Osteoblast (primary cell): ENCODE measurements at regions not wholly inside any gene's neighbourhood (a gene's known extent, or its start where the extent isn't known, plus 50 kb on each side); places are given as distances from the start of the nearest gene placed in this dataset.

Experiments
- DNase-seq: peaks from one replicate; pipeline ENCODE4 v3.0.0; 2011; ENCODE audit warnings: low spot score, mixed read lengths; ENCODE audit not compliant: insufficient read length; ENCODE audit errors: missing footprints
- H2AFZ ChIP-seq: 2 replicates; pipeline ENCODE4 v1.6.0; 2011; ENCODE audit warnings: mild to moderate bottlenecking, low read length
- H3K27ac ChIP-seq: 2 replicates; pipeline ENCODE4 v1.5.1; 2011; ENCODE audit warnings: mild to moderate bottlenecking, low read depth, low read length, moderate library complexity
- H3K27me3 ChIP-seq: 2 replicates; pipeline ENCODE4 v1.6.0; 2012; ENCODE audit warnings: mild to moderate bottlenecking, control low read depth, inconsistent platforms, low read length, moderate library complexity; ENCODE audit not compliant: insufficient read depth
- H3K36me3 ChIP-seq: 2 replicates; pipeline ENCODE4 v1.5.1; 2011; ENCODE audit warnings: mild to moderate bottlenecking, low read length, control low read depth, moderate library complexity; ENCODE audit not compliant: insufficient read depth
- H3K4me1 ChIP-seq: 2 replicates; pipeline ENCODE4 v1.5.1; 2011; ENCODE audit warnings: mild to moderate bottlenecking, low read length, control low read depth, moderate library complexity; ENCODE audit not compliant: insufficient read depth
- H3K4me2 ChIP-seq: 2 replicates; pipeline ENCODE4 v1.6.0; 2011; ENCODE audit warnings: mild to moderate bottlenecking, low read length; ENCODE audit not compliant: insufficient read depth
- H3K4me3 ChIP-seq: fragments of 200-600 bp; sonication (generic); 3 replicates; pipeline ENCODE4 v1.5.1; 2012; ENCODE audit warnings: mild to moderate bottlenecking, low read length, inconsistent platforms; ENCODE audit not compliant: insufficient read depth
- H3K79me2 ChIP-seq: 2 replicates; pipeline ENCODE4 v1.6.0; 2012; ENCODE audit warnings: mild to moderate bottlenecking, low read length, control low read depth, inconsistent platforms; ENCODE audit not compliant: insufficient read depth
- H3K9me3 ChIP-seq: 2 replicates; pipeline ENCODE4 v1.5.1; 2011; ENCODE audit warnings: low read depth, low read length, control low read depth
- H4K20me1 ChIP-seq: 2 replicates; pipeline ENCODE4 v1.6.0; 2012; ENCODE audit warnings: mild to moderate bottlenecking, low read length, control low read depth; ENCODE audit not compliant: insufficient read depth
- TF ChIP-seq, protein P1 (sequence below): IDR thresholded peaks from 2 replicates; pipeline ENCODE4 v1.5.1; 2011; ENCODE audit warnings: mild to moderate bottlenecking, low read depth, low read length, moderate library complexity; ENCODE audit errors: extremely low read depth

GRCh38 chr15:61784734-61785133 is 275.5 kb downstream of the VPS13C start:
- no peak overlapping the region for H3K4me3 ChIP-seq
- H3K27me3 ChIP-seq = no peaks in the 10 kb centered on the region
- no peak overlapping the region for H3K27ac ChIP-seq
- no peaks in the 10 kb centered on the region for H3K79me2 ChIP-seq
- H3K36me3 ChIP-seq = no peaks in the 10 kb centered on the region
- no peaks in the 10 kb centered on the region for H3K4me1 ChIP-seq
- H3K4me2 ChIP-seq = no peak overlapping the region
- no peaks in the 10 kb centered on the region for H3K9me3 ChIP-seq
- H2AFZ ChIP-seq = no peak overlapping the region
- DNase-seq = no peak
- no peaks in the 10 kb centered on the region for H4K20me1 ChIP-seq
- TF ChIP-seq, protein P1, sequence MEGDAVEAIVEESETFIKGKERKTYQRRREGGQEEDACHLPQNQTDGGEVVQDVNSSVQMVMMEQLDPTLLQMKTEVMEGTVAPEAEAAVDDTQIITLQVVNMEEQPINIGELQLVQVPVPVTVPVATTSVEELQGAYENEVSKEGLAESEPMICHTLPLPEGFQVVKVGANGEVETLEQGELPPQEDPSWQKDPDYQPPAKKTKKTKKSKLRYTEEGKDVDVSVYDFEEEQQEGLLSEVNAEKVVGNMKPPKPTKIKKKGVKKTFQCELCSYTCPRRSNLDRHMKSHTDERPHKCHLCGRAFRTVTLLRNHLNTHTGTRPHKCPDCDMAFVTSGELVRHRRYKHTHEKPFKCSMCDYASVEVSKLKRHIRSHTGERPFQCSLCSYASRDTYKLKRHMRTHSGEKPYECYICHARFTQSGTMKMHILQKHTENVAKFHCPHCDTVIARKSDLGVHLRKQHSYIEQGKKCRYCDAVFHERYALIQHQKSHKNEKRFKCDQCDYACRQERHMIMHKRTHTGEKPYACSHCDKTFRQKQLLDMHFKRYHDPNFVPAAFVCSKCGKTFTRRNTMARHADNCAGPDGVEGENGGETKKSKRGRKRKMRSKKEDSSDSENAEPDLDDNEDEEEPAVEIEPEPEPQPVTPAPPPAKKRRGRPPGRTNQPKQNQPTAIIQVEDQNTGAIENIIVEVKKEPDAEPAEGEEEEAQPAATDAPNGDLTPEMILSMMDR = no peak

DNA sequence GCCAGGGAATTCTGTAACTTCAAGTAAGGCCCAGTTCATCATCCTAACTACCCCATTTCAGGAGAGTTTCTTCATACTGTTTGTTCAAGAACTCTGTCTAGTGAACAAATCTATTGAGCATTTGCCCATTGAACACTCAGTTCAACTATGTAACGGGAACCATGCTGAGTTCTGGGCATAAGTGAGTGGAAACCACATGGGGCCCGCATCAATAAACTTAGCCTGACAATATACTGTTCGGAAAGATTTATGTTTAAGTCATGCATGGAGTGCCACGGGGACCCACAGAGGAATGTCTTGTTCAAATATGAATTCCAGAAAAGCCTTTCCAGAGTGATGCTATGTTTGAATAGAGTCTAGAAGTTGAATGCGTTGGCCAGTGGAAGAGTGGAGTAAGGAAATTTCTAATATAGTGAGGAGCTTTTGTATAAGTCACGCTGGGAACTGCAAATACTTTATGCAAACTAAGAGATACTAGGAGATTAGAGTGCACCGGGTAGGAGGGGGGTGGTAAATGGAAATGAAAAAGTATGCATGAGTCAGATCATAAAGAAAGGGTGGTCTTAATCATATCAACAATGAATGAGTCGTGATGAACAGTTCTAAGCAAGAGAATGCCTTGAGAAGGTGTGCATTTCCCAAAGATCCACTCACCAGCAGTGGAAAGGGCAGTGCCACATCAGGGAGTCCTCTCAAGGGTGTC is 279.8 kb downstream of the VPS13C start:
- no peak overlapping the region for H3K4me3 ChIP-seq
- H3K36me3 ChIP-seq = no peaks in the 10 kb centered on the region
- no peak overlapping the region for H3K27ac ChIP-seq
- no peak overlapping the region for H2AFZ ChIP-seq
- H4K20me1 ChIP-seq = no peaks in the 10 kb centered on the region
- H3K4me2 ChIP-seq = no peak overlapping the region
- TF ChIP-seq, protein P1 = no peak
- H3K79me2 ChIP-seq = no peaks in the 10 kb centered on the region
- no peaks in the 10 kb centered on the region for H3K4me1 ChIP-seq
- no peaks in the 10 kb centered on the region for H3K9me3 ChIP-seq
- no peak for DNase-seq
- peaks cover 3% of the 10 kb centered on the region for H3K27me3 ChIP-seq

- Histone ChIP-seq H3K27me3 (peaks cover 3% of the 10 kb centered on the region), H3K4me2 (no peak overlapping the region), H3K36me3 (no peaks in the 10 kb centered on the region), H3K4me1 (no peaks in the 10 kb centered on the region), H3K27ac (no peak overlapping the region), H3K9me3 (no peaks in the 10 kb centered on the region), H3K79me2 (no peaks in the 10 kb centered on the region), H2AFZ (no peak overlapping the region), H3K4me3 (no peak overlapping the region), H4K20me1 (no peaks in the 10 kb centered on the region)
- no peak for DNase-seq
- TF ChIP-seq, protein P1 = no peak
These were observed 282.6 kb downstream of the VPS13C start for GRCh38 chr15:61777689-61778088.

DNA sequence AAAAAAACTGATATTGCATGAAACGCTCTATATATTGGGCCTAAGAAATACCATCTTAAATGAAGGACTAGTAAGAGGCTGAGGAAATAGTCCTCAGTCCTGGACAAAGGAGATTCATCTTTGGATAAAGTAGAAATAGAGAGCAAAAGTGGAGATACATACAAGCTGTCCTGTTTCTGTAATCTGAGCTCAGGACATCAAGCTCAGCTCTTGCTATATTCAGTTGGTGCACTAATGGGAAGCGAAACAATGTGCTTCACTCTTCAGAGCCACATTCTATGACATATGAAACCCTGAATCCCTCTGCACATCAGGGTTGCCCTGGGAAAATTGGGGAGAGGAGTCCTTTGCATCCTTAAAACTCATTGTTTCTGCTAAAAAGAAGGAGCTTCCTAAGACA is 290.7 kb downstream of the VPS13C start:
- DNase-seq = no peak
- no peaks in the 10 kb centered on the region for H3K4me1 ChIP-seq
- H3K27me3 ChIP-seq = peaks cover 3% of the 10 kb centered on the region
- H2AFZ ChIP-seq = no peak overlapping the region
- TF ChIP-seq, protein P1 = no peak
- no peaks in the 10 kb centered on the region for H4K20me1 ChIP-seq
- no peaks in the 10 kb centered on the region for H3K9me3 ChIP-seq
- no peaks in the 10 kb centered on the region for H3K36me3 ChIP-seq
- no peak overlapping the region for H3K4me2 ChIP-seq
- H3K4me3 ChIP-seq = no peak overlapping the region
- no peak overlapping the region for H3K27ac ChIP-seq
- no peaks in the 10 kb centered on the region for H3K79me2 ChIP-seq
